ENCODE measurements at regions not wholly inside any gene's neighbourhood (a gene's known extent, or its start where the extent isn't known, plus 50 kb on each side); places are given as distances from the start of the nearest gene placed in this dataset.

DNA sequence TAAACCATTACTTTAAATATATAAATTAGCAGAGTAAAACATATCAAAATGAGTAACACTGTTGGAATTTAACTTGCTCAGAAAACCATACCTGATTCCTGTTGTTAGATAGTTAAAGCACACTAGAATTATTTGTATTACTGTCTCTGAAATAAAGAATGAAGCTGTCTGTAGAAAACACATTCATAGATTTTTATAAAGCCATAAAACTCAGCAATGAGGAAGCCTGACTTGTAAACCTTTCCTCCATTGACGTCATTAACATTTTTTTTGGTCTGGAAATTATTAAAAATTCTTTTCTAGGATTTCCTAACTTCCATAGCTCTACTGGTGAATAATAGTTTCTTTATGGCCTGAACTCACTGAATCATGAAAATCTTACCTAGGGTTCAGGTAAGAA, 147.6 kb downstream of the BRMS1L start:
- ChIA-PET CTCF (no interaction called here), POLR2A (no interaction called here)
- intact Hi-C loops (cut with micrococcal nuclease), result no loop called here
- Mint-ChIP-seq H3K27me3 (ENCODE audit: insufficient read depth, unreplicated experiment) (no peaks in the 10 kb centered on the region), H3K36me3 (ENCODE audit: insufficient read depth, unreplicated experiment) (no peaks in the 10 kb centered on the region), H3K9me3 (ENCODE audit: unreplicated experiment) (no peaks in the 10 kb centered on the region), H3K4me1 (ENCODE audit: insufficient read depth, unreplicated experiment) (no peaks in the 10 kb centered on the region), H3K27ac (ENCODE audit: low read depth, unreplicated experiment) (no peak overlapping the region), H3K4me3 (ENCODE audit: unreplicated experiment) (no peak overlapping the region)
- no TSS peak for BruUV-seq (replicated peaks)
- DNase-seq (ENCODE audit: unreplicated experiment), result no peak
- TF ChIP-seq, protein P1, sequence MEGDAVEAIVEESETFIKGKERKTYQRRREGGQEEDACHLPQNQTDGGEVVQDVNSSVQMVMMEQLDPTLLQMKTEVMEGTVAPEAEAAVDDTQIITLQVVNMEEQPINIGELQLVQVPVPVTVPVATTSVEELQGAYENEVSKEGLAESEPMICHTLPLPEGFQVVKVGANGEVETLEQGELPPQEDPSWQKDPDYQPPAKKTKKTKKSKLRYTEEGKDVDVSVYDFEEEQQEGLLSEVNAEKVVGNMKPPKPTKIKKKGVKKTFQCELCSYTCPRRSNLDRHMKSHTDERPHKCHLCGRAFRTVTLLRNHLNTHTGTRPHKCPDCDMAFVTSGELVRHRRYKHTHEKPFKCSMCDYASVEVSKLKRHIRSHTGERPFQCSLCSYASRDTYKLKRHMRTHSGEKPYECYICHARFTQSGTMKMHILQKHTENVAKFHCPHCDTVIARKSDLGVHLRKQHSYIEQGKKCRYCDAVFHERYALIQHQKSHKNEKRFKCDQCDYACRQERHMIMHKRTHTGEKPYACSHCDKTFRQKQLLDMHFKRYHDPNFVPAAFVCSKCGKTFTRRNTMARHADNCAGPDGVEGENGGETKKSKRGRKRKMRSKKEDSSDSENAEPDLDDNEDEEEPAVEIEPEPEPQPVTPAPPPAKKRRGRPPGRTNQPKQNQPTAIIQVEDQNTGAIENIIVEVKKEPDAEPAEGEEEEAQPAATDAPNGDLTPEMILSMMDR (IDR thresholded peaks at IDR 0.05; ENCODE audit: unreplicated experiment), result no peak

DNA sequence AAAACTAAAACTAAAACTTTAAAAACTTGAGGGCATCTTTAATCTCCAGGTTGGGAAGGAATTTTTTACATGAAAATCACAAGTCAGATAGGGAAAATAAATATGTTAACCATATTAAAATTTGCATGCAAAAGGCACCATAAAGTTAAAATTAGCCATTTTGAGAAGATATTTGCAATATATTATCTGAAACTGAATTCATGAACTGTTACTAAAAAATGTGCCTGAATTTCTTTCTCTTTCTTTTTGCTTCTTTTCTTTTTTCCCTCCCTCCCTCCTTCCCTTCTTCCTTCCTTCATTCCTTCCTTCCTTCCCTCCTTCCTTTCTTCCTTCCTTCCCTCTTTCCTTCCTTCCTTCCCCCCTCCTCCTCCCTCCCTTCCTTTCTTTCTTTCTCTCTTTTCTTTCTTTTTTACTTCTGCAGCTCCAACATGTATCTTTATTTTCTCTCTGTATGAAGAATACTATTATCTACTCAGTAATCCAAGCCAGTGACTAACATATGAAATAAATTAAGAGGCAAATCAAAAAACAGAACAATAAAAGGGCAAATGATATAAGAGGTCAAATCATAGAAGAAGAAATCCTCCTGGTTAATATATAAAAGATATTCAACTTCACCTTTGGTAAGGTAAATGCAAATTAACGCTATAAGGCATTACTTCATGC, 146.0 kb downstream of the BRMS1L start:
- TF ChIP-seq, protein P1 (IDR thresholded peaks at IDR 0.05; ENCODE audit: unreplicated experiment), result no peak

DNA sequence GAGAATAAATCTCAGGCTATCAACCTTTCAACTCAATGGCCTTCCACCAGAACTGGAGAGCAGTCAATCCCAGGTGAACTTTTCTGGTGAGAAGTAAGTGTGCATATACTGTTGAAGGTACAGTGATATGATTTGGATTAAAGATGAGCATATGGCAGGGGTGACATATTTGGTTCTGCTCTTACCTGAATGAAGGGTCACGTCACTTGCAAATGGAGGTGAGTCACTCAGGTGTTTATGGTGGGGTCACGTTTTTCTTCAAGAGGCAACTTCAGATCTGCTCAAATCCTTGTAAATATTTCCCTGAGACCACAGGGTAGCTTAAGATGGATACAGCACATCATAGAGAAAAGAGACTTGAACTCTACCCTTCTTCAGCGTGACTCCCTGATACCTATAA, 143.2 kb downstream of the BRMS1L start:
- intact Hi-C loops (cut with micrococcal nuclease), result no loop called here
- TF ChIP-seq, protein P1 (IDR thresholded peaks at IDR 0.05; ENCODE audit: unreplicated experiment), result no peak
- Mint-ChIP-seq H3K4me3 (ENCODE audit: unreplicated experiment) (no peak overlapping the region), H3K27ac (ENCODE audit: low read depth, unreplicated experiment) (no peak overlapping the region), H3K27me3 (ENCODE audit: insufficient read depth, unreplicated experiment) (no peaks in the 10 kb centered on the region), H3K36me3 (ENCODE audit: insufficient read depth, unreplicated experiment) (no peaks in the 10 kb centered on the region), H3K4me1 (ENCODE audit: insufficient read depth, unreplicated experiment) (no peaks in the 10 kb centered on the region), H3K9me3 (ENCODE audit: unreplicated experiment) (no peaks in the 10 kb centered on the region)
- ChIA-PET POLR2A (no interaction called here), CTCF (interaction anchor here (0.6 to 1.8 kb wide), 3 partner anchors 26 to 101 kb away, joined by 3 to 9 read pairs (median 4); no protein-coding TSS in a partner anchor)
- no peak for DNase-seq (ENCODE audit: unreplicated experiment)
- no TSS peak for BruUV-seq (replicated peaks)

More for the DNA sequence above, 146.0 kb downstream of the BRMS1L start:
- intact Hi-C loops (cut with micrococcal nuclease), result no loop called here
- no peak for DNase-seq (ENCODE audit: unreplicated experiment)
- no peaks in the 10 kb centered on the region for H3K4me1 Mint-ChIP-seq (ENCODE audit: insufficient read depth, unreplicated experiment)
- BruUV-seq (replicated peaks), result no TSS peak
- H3K9me3 Mint-ChIP-seq (ENCODE audit: unreplicated experiment), result no peaks in the 10 kb centered on the region
- H3K27ac Mint-ChIP-seq (ENCODE audit: low read depth, unreplicated experiment), result no peak overlapping the region
- H3K27me3 Mint-ChIP-seq (ENCODE audit: insufficient read depth, unreplicated experiment), result no peaks in the 10 kb centered on the region
- ChIA-PET POLR2A (no interaction called here), CTCF (no interaction called here)
- H3K4me3 Mint-ChIP-seq (ENCODE audit: unreplicated experiment), result no peak overlapping the region
- no peaks in the 10 kb centered on the region for H3K36me3 Mint-ChIP-seq (ENCODE audit: insufficient read depth, unreplicated experiment)

DNA sequence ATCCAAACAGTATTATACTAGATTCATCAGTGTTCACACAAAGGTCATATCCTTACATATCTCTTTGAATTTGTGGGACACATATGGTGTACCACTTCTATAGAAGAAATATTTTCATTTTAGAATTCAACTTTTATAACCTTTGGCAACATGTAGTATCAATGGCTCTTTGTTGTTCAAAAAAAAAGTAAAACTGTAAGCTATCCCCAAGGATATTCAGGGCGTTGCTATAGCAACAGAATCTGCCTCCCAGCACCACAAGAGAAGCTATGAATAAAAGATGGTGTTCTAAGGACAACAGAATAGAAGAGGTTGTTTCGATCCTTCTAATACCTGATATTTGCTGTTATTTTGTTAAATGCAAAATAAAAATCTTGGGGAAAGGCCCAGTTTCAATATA, 139.3 kb downstream of the BRMS1L start:
- ChIA-PET POLR2A (no interaction called here), CTCF (interaction anchor here (4.0 kb wide), 1 partner anchor 104 kb away, joined by 18 read pairs; no protein-coding TSS in a partner anchor)
- H3K27ac Mint-ChIP-seq (ENCODE audit: low read depth, unreplicated experiment), result no peak overlapping the region
- TF ChIP-seq, protein P1 (IDR thresholded peaks at IDR 0.05; ENCODE audit: unreplicated experiment), result no peak
- intact Hi-C loops (cut with micrococcal nuclease), result no loop called here
- DNase-seq (ENCODE audit: unreplicated experiment), result no peak
- H3K4me1 Mint-ChIP-seq (ENCODE audit: insufficient read depth, unreplicated experiment), result no peaks in the 10 kb centered on the region
- no peaks in the 10 kb centered on the region for H3K9me3 Mint-ChIP-seq (ENCODE audit: unreplicated experiment)
- BruUV-seq (replicated peaks), result no TSS peak
- no peak overlapping the region for H3K4me3 Mint-ChIP-seq (ENCODE audit: unreplicated experiment)
- no peaks in the 10 kb centered on the region for H3K36me3 Mint-ChIP-seq (ENCODE audit: insufficient read depth, unreplicated experiment)
- no peaks in the 10 kb centered on the region for H3K27me3 Mint-ChIP-seq (ENCODE audit: insufficient read depth, unreplicated experiment)

Measured in MCF 10A (cell line).